Urothelium cell line (cell line): ENCODE measurements at regions not wholly inside any gene's neighbourhood (a gene's known extent, or its start where the extent isn't known, plus 50 kb on each side); places are given as distances from the start of the nearest gene placed in this dataset.
"Not testable (repeated sequence)": the region's sequence is repeated elsewhere in the genome, so short reads cannot be mapped to it uniquely, and the experiment has no call there.

ENCODE experiments used
- DNase-seq: peaks from one replicate; pipeline ENCODE4 v3.0.0; 2011; ENCODE audit warnings: low spot score, mixed read lengths
- FAIRE-seq: peaks from 2 replicates; lab custom pipeline; 2011; peaks lifted over from hg19 to GRCh38; lab: Jason Lieb, UNC

DNA sequence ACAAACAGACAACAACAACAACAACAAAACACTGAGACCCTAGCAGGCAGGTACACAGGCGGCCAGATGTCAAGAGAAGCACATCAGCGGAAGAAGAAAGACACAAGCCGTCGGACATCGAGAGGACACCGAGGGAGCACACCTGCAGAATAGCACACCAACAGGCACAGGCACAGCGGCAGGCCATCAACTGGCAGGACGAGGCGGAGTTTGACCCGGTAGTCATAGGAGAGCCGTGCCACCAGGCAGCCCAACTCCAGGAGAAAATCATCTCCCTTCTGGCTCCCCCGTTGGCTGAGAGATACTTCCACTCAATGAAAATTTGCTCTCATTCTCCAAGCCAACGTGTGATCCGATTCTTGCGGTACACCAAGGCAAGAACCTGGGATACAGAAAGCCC lies 352.1 kb upstream of the IZUMO3 start:
- FAIRE-seq, result no peak
- no peak for DNase-seq

GRCh38 chr9:24881361-24881760 lies 335.7 kb upstream of the IZUMO3 start:
- FAIRE-seq (no peak), DNase-seq (peak; percentile 23)

- FAIRE-seq (no peak), DNase-seq (no peak)
Measured at GRCh38 chr9:24879591-24879990, 333.9 kb upstream of the IZUMO3 start.

- not testable (repeated sequence) for FAIRE-seq, DNase-seq
Measured at GRCh38 chr9:24856601-24857000, 310.9 kb upstream of the IZUMO3 start.

DNA sequence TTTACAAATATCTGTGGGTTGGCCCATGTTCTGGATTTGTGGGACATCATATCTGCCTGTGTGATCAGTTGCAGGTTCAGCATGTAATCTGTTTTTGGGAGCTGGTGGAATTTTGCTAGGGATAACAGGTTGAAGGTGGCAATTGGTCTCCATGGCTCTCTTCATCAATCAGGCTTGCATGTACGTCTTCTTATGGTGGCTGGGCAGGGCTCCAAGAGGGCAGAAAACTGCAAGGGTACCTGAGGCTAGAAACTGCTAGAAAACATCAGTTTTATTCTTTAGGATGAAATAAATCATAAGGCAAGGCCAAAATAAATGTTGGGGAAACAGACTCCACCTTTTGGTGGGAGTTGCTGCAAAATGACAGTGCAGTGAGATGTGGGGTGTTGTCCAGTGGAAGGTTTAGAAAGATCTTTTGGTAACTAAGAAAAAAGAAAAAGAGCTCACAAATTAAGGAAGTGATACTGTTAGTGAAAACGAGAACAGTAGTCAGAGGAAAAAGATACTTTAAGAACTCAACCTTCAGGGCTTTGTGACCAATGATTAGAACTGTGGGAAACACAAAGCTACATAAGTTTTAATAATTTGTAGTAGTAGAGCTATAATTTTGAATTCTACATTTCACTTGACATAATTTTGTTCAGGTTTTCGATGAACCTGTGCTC lies 300.7 kb upstream of the IZUMO3 start:
- DNase-seq (no peak), FAIRE-seq (no peak)

DNA sequence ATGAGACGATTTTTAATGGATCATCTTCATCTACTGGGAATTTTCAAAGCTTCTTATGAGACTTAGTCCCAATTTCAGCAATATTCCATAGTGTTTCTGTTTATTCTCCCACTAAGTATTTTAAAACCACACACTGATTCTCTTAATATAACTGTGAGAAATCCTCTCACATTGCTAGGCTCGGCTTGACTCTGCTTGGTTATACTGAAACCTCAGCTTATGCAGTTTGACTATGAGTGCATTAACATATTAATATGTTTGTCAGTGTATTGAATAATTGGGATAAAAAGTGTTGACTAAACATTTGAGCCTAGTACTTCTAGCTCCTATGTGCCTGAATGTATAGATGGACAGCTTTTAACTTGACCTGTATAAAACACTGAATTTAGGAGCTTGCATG lies 298.5 kb upstream of the IZUMO3 start:
- no peak for FAIRE-seq
- DNase-seq, result no peak

- DNase-seq (no peak), FAIRE-seq (no peak)
Measured at GRCh38 chr9:24841993-24842392, 296.3 kb upstream of the IZUMO3 start.

GRCh38 chr9:24832307-24832706 lies 286.6 kb upstream of the IZUMO3 start:
- DNase-seq (no peak), FAIRE-seq (no peak)

- no peak for DNase-seq
- FAIRE-seq, result no peak
Measured at GRCh38 chr9:24828687-24829086, 283.0 kb upstream of the IZUMO3 start.

- FAIRE-seq (no peak), DNase-seq (no peak)
Measured at GRCh38 chr9:24824607-24825006, 278.9 kb upstream of the IZUMO3 start.

DNA sequence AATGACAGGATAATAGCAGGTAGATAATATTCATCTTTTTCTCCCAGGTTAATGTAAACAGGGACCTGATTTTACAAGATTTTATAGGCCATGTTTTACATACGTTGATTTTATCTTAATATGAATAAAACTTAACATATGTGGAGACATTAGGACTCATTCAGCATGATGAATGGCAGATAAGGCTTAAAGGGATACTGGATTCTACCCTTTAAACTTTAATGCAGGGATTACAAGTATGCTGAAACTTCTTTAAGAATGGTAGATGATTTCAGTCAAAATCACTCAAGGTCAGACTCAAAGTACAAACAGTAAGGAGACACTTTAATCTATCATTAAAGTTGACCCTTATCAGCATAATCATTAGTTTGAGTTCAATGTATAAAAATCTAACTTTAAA lies 274.5 kb upstream of the IZUMO3 start:
- DNase-seq (no peak), FAIRE-seq (no peak)

DNA sequence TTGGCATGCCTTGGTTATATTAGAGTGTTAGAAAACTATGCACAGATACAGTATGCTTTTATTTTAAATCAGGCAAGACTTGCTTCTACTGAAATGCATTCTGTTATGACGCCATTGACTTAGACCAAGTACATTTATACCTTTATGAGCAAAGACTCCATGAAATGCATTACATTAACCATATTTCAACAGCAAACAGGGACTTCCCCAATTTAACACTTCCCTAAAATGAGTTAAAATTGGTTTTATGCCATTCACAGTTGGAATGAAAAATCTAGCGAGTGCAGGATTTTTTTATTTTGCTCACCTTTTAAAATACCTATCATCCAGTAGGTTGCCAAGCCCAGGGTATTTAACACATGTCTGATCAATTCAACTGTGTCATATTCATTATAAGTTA lies 272.1 kb upstream of the IZUMO3 start:
- DNase-seq (no peak), FAIRE-seq (no peak)

- FAIRE-seq, result no peak
- DNase-seq, result no peak
Measured at GRCh38 chr9:24816006-24816405, 270.3 kb upstream of the IZUMO3 start.

DNA sequence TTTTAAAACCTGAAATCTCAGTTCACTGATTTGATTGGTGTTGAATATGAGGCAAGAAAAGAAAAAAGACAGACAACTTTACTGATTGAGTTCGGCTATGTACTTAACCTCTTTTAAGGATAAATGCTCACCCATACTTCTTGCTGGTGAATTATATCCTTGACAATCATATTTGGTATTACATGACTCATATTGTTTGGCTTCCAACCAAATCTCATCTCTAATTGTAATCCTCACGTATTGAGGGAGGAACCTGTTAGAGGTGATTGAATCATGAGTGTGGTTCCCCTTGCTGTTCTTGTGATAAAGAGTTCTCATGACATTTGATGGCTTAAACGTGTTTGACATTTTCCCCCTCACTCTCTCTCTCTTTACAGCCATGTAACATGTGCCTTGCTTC lies 255.6 kb upstream of the IZUMO3 start:
- no peak for FAIRE-seq
- no peak for DNase-seq

- no peak for DNase-seq
- no peak for FAIRE-seq
Measured at GRCh38 chr9:24793787-24794186, 248.1 kb upstream of the IZUMO3 start.

- no peak for FAIRE-seq
Measured at GRCh38 chr9:24776226-24776625, 230.5 kb upstream of the IZUMO3 start.

DNA sequence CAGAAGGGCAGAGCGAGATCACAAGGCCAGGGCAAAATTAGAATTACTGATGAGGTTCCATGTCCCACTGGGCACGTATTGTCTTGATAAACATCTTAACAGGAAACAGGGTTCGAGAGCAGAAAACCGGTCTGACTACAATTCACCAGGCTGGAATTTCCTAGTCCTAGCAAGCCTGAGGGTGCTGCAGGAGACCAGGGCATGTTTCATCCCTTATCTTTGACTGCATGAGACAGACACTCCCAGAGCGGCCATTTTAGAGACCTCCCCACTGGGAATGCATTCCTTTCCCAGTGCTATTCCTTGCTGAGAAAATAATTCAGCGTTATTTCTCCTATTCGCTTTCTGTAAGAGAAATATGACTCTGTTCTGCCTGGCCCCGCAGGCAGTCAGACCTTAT lies 228.5 kb upstream of the IZUMO3 start:
- DNase-seq, FAIRE-seq: not testable (repeated sequence)

More at GRCh38 chr9:24776226-24776625, 230.5 kb upstream of the IZUMO3 start:
- DNase-seq, result no peak

GRCh38 chr9:24766081-24766480 lies 220.4 kb upstream of the IZUMO3 start:
- DNase-seq (no peak), FAIRE-seq (no peak)

DNA sequence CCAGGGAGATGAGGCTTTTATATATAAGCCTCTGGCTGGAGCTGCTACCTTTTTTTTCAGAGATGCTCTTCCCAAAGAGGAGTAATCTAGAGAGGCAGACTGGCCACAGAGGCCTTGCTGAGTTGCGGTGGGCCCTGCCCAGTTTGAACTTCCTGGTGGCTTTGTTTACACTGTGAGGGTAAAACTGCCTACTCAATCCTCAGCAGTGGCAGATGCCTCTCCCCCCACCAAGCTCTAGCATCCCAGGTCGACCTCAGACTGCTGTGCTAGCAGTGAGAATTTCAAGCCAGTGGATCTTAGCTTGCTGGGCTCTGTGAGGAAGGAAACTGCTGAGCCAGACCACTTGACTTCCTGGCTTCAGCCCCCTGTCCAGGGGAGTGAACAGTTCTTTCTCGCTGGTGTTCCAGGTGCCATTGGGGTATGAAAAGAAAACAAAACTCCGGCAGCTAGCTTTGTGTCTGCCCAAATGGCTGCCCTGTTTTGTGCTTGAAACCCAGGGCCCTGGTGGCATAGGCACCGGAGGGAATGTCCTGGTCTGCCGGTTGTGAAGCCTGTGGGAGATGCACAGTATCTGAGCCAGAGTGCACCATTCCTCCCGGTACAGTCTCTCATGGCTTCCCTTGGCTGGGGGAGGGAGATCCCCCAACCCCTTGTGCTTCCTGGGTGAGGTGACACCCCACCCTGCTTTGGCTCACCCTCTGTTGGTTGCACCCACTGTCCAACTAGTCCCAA lies 219.5 kb upstream of the IZUMO3 start:
- no peak for FAIRE-seq

GRCh38 chr9:24738421-24738961 lies 192.8 kb upstream of the IZUMO3 start:
- FAIRE-seq, result no peak
- DNase-seq, result no peak

More for the DNA sequence above, 219.5 kb upstream of the IZUMO3 start:
- no peak for DNase-seq

DNA sequence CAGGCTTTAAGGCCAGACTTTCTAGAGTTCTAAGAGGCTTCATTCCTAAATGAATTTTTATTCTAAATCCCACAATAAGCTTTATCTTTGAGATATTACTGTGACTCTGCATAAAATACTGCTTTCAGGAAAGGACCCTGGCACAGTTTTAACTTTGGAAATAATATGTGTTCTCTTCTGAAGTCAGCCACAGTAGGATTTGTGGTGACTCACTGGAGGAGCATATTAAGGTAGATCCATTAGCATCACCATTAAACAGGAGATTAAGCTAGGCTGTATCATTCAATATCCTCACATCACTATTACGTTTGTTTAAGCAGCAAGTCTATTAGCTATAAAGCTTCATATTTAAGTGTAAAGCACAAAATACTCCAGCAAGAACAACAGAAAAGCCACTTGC lies 186.1 kb upstream of the IZUMO3 start:
- FAIRE-seq (no peak), DNase-seq (no peak)

GRCh38 chr9:24721621-24722020 lies 175.9 kb upstream of the IZUMO3 start:
- DNase-seq (no peak), FAIRE-seq (no peak)
